ENCODE measurements at regions not wholly inside any gene's neighbourhood (a gene's known extent, or its start where the extent isn't known, plus 50 kb on each side); places are given as distances from the start of the nearest gene placed in this dataset.

- TF ChIP-seq POLR2A (IDR thresholded peaks at IDR 0.05; ENCODE audit: low read length) (no peak), GATA1 (IDR thresholded peaks at IDR 0.05; ENCODE audit: low read depth, low read length) (no peak)
These were observed 838.1 kb downstream of the TBL1XR1 start for GRCh38 chr3:176359211-176359610.

All from erythroblast (primary cell).